K562 (cell line): ENCODE measurements at regions not wholly inside any gene's neighbourhood (a gene's known extent, or its start where the extent isn't known, plus 50 kb on each side); places are given as distances from the start of the nearest gene placed in this dataset.

ENCODE experiments used
- CEBPG ChIP-seq, 3 experiments: fragments of 200-800 bp in 1 of 3; sonication (Bioruptor generic) in 1 of 3; sonication (generic) in 1 of 3; formaldehyde crosslinking in 1 of 3; IDR thresholded peaks in 2 of 3; conservative IDR thresholded peaks in 1 of 3; 2 replicates each; pipeline versions ENCODE4 v1.6.1 to v1.8.0; 2016 to 2022; ENCODE audit warnings: missing compliant biosample characterization in 2 of 3, missing genetic modification characterization in 2 of 3, mild to moderate bottlenecking in 1 of 3, missing genetic modification reagents in 1 of 3
- CHD4 ChIP-seq: fragments of 200-600 bp; sonication (generic); IDR thresholded peaks from 3 replicates; pipeline ENCODE4 v1.6.1; 2012; ENCODE audit warnings: low read depth, mild to moderate bottlenecking, mixed read lengths, low read length, inconsistent platforms; ENCODE audit not compliant: insufficient read depth, insufficient replicate concordance, poor library complexity, severe bottlenecking
- CXXC5 ChIP-seq: fragments of 250-450 bp; sonication (Bioruptor Pico); IDR thresholded peaks from 2 replicates; pipeline ENCODE4 v1.8.0; 2022; ENCODE audit warnings: inconsistent platforms, mild to moderate bottlenecking, moderate library complexity
- DEAF1 ChIP-seq: fragments of 450-650 bp; formaldehyde crosslinking; IDR thresholded peaks from 2 replicates; pipeline ENCODE4 v1.4.0; 2020; ENCODE audit warnings: mild to moderate bottlenecking, moderate library complexity
- GABPA ChIP-seq: fragments of 200-800 bp; sonication (Bioruptor generic); conservative IDR thresholded peaks from 2 replicates; pipeline ENCODE4 v1.6.1; 2016; ENCODE audit warnings: low read depth, missing genetic modification characterization, missing compliant biosample characterization
- GATAD2B ChIP-seq: fragments of 450-650 bp; IDR thresholded peaks from 2 replicates; pipeline ENCODE4 v1.6.1; 2017; ENCODE audit warnings: mild to moderate bottlenecking, borderline replicate concordance
- HMG20B ChIP-seq: fragments of 250-450 bp; sonication (Bioruptor Pico); IDR thresholded peaks from 2 replicates; pipeline ENCODE4 v1.5.0; 2021; ENCODE audit warnings: mild to moderate bottlenecking
- MTA1 ChIP-seq: fragments of 450-650 bp; IDR thresholded peaks from 2 replicates; pipeline ENCODE4 v1.6.1; 2017; ENCODE audit warnings: borderline replicate concordance
- PCBP1 ChIP-seq: fragments of 200-400 bp; formaldehyde crosslinking; IDR thresholded peaks from 2 replicates; pipeline ENCODE4 v1.6.1; 2018; ENCODE audit warnings: mild to moderate bottlenecking, low read depth, low read length; ENCODE audit not compliant: poor library complexity, severe bottlenecking
- PHB ChIP-seq: fragments of 250-450 bp; sonication (Bioruptor Pico); IDR thresholded peaks from 2 replicates; pipeline ENCODE4 v1.5.0; 2021
- PHTF2 ChIP-seq: fragments of 250-450 bp; sonication (Bioruptor Pico); IDR thresholded peaks from 2 replicates; pipeline ENCODE4 v1.5.0; 2021; ENCODE audit warnings: mild to moderate bottlenecking
- POU5F1 ChIP-seq: fragments of 150-350 bp; IDR thresholded peaks from 2 replicates; pipeline ENCODE4 v1.6.1; 2014; ENCODE audit warnings: borderline replicate concordance, low read length, low read depth, mild to moderate bottlenecking; ENCODE audit not compliant: partially characterized antibody
- PPARD ChIP-seq: fragments of 250-450 bp; sonication (Bioruptor Pico); IDR thresholded peaks from 2 replicates; pipeline ENCODE4 v1.8.0; 2022; ENCODE audit warnings: inconsistent platforms, mild to moderate bottlenecking, moderate library complexity
- SMARCB1 ChIP-seq: IDR thresholded peaks from 2 replicates; pipeline ENCODE4 v1.6.1; 2011; ENCODE audit warnings: improper control_type of control experiment, low read depth; ENCODE audit not compliant: insufficient read length
- ZNF175 ChIP-seq: fragments of 200-800 bp; sonication (Bioruptor generic); IDR thresholded peaks from 2 replicates; pipeline ENCODE4 v1.6.1; 2016; ENCODE audit warnings: low read depth, mild to moderate bottlenecking, missing genetic modification characterization, missing compliant biosample characterization
- ZNF253 ChIP-seq: fragments of 250-450 bp; sonication (Bioruptor Pico); conservative IDR thresholded peaks from 2 replicates; pipeline ENCODE4 v1.6.1; 2021; ENCODE audit warnings: mild to moderate bottlenecking
- ZNF398 ChIP-seq: fragments of 250-450 bp; sonication (Bioruptor Pico); IDR thresholded peaks from 2 replicates; pipeline ENCODE4 v1.8.0; 2021; ENCODE audit warnings: moderate library complexity, mild to moderate bottlenecking, inconsistent platforms
- ZNF740 ChIP-seq, 3 experiments: fragments of 200-800 bp in 1 of 3; sonication (Bioruptor generic) in 1 of 3; sonication (generic) in 1 of 3; formaldehyde crosslinking in 1 of 3; IDR thresholded peaks; 2 replicates each; pipeline versions ENCODE4 v1.6.1 to v1.8.0; 2016 to 2022; ENCODE audit warnings: mild to moderate bottlenecking in 2 of 3, missing compliant biosample characterization in 2 of 3, missing genetic modification characterization in 2 of 3, missing genetic modification reagents in 1 of 3
- TF ChIP-seq, protein P1 (sequence below): sonication (generic); formaldehyde crosslinking; IDR thresholded peaks from 2 replicates; pipeline ENCODE4 v1.8.0; 2022; ENCODE audit warnings: mild to moderate bottlenecking, missing genetic modification reagents
- TF ChIP-seq, protein P2 (sequence below): IDR thresholded peaks from 2 replicates; pipeline ENCODE4 v1.6.1; 2016; ENCODE audit warnings: missing genetic modification characterization, missing compliant biosample characterization

GRCh38 chr7:32673275-32673983 lies 178.1 kb downstream of the AVL9 start (continued):
- TF ChIP-seq PCBP1 (no peak), MTA1 (no peak), POU5F1 (no peak), GABPA (tag) (0 out of 2 replicates have a peak, but pooled peaks have one; percentile 25), PPARD (CRISPR knock-in tag) (no peak), GATAD2B (no peak), CEBPG (CRISPR knock-in tag; IDR thresholded peaks at IDR 0.05) (peak; percentile 61), CEBPG (tag; conservative IDR thresholded peaks at IDR 0.05 in 1 of 2, IDR thresholded peaks at IDR 0.05 in 1 of 2) (peak in 1 of 2 experiments; percentile 87; a peak in 2 of 4 replicates), PHB (CRISPR knock-in tag) (no peak), ZNF740 (CRISPR knock-in tag; IDR thresholded peaks at IDR 0.05) (no peak), ZNF740 (tag; IDR thresholded peaks at IDR 0.05) (no peak), HMG20B (no peak), SMARCB1 (no peak), CXXC5 (CRISPR knock-in tag) (peak; percentile 42; the same call in 1 of the 2 replicates), ZNF175 (CRISPR knock-in tag) (peak; percentile 48; the same call in 1 of the 2 replicates), CHD4 (no peak), ZNF398 (CRISPR knock-in tag) (no peak), ZNF253 (CRISPR knock-in tag) (no peak), DEAF1 (CRISPR knock-in tag) (no peak), PHTF2 (CRISPR knock-in tag) (no peak)
- TF ChIP-seq, protein P1, sequence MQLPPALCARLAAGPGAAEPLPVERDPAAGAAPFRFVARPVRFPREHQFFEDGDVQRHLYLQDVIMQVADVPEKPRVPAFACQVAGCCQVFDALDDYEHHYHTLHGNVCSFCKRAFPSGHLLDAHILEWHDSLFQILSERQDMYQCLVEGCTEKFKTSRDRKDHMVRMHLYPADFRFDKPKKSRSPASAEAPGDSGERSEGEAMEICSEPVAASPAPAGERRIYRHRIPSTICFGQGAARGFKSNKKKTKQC = no peak
- TF ChIP-seq, protein P2, sequence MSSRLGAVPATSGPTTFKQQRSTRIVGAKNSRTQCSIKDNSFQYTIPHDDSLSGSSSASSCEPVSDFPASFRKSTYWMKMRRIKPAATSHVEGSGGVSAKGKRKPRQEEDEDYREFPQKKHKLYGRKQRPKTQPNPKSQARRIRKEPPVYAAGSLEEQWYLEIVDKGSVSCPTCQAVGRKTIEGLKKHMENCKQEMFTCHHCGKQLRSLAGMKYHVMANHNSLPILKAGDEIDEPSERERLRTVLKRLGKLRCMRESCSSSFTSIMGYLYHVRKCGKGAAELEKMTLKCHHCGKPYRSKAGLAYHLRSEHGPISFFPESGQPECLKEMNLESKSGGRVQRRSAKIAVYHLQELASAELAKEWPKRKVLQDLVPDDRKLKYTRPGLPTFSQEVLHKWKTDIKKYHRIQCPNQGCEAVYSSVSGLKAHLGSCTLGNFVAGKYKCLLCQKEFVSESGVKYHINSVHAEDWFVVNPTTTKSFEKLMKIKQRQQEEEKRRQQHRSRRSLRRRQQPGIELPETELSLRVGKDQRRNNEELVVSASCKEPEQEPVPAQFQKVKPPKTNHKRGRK (tag) = no peak
